H9 (cell line): ENCODE measurements at regions not wholly inside any gene's neighbourhood (a gene's known extent, or its start where the extent isn't known, plus 50 kb on each side); places are given as distances from the start of the nearest gene placed in this dataset.
A peak's percentile ranks its signal among the peaks of the same experiment; 100 is the strongest.

ENCODE experiments used
- DNase-seq: peaks from one replicate; pipeline ENCODE4 v3.0.0-alpha.2; 2017
- H2AFZ ChIP-seq: one replicate; pipeline ENCODE4 v1.6.1; 2013; ENCODE audit warnings: mild to moderate bottlenecking, low read length, control low read depth, moderate library complexity
- H2AK5ac ChIP-seq: 2 replicates; pipeline ENCODE4 v1.6.1; 2013; ENCODE audit warnings: low read length, control low read depth, mixed read lengths; ENCODE audit not compliant: insufficient read length
- H2BK120ac ChIP-seq: one replicate; pipeline ENCODE4 v1.6.1; 2013; ENCODE audit warnings: low read depth, mild to moderate bottlenecking, low read length, control low read depth, inconsistent platforms; ENCODE audit not compliant: poor library complexity, severe bottlenecking
- H2BK12ac ChIP-seq: 2 replicates; pipeline ENCODE4 v1.6.1; 2013; ENCODE audit warnings: low read length, control low read depth, mixed read lengths, low read depth; ENCODE audit not compliant: insufficient read length
- H2BK15ac ChIP-seq: 2 replicates; pipeline ENCODE4 v1.6.1; 2013; ENCODE audit warnings: low read depth, low read length, control low read depth
- H2BK20ac ChIP-seq: one replicate; pipeline ENCODE4 v1.6.1; 2013; ENCODE audit warnings: low read depth, mild to moderate bottlenecking, low read length, control low read depth, inconsistent platforms; ENCODE audit not compliant: poor library complexity, severe bottlenecking
- H2BK5ac ChIP-seq: 2 replicates; pipeline ENCODE4 v1.6.1; 2013; ENCODE audit warnings: low read length, control low read depth, mixed read lengths; ENCODE audit not compliant: insufficient read length
- H3K14ac ChIP-seq: 2 replicates; pipeline ENCODE4 v1.6.1; 2013; ENCODE audit warnings: low read length, control low read depth; ENCODE audit not compliant: insufficient read depth
- H3K18ac ChIP-seq: 2 replicates; pipeline ENCODE4 v1.6.1; 2013; ENCODE audit warnings: low read depth, mild to moderate bottlenecking, mixed read lengths, low read length, control low read depth; ENCODE audit not compliant: insufficient read length
- H3K23ac ChIP-seq: 2 replicates; pipeline ENCODE4 v1.6.1; 2013; ENCODE audit warnings: low read length, control low read depth, mixed read lengths, low read depth; ENCODE audit not compliant: insufficient read length
- H3K23me2 ChIP-seq: 2 replicates; pipeline ENCODE4 v1.6.1; 2013; ENCODE audit warnings: low read depth, mild to moderate bottlenecking, mixed read lengths, low read length, control low read depth; ENCODE audit not compliant: insufficient read length, poor library complexity, severe bottlenecking
- H3K27ac ChIP-seq: 2 replicates; pipeline ENCODE4 v1.5.1; 2013; ENCODE audit warnings: low read length, control low read depth, mixed read lengths, low read depth; ENCODE audit not compliant: insufficient read length
- H3K27me3 ChIP-seq: 2 replicates; pipeline ENCODE4 v1.6.1; 2013; ENCODE audit warnings: low read length, control low read depth, inconsistent platforms; ENCODE audit not compliant: insufficient read depth
- H3K4ac ChIP-seq: 2 replicates; pipeline ENCODE4 v1.6.1; 2013; ENCODE audit warnings: low read depth, mild to moderate bottlenecking, control low read depth, inconsistent platforms, low read length, moderate library complexity
- H3K4me1 ChIP-seq: 2 replicates; pipeline ENCODE4 v1.6.1; 2013; ENCODE audit warnings: low read length, control low read depth, inconsistent platforms; ENCODE audit not compliant: insufficient read depth
- H3K4me2 ChIP-seq: 2 replicates; pipeline ENCODE4 v1.6.1; 2013; ENCODE audit warnings: low read length, control low read depth, mixed read lengths; ENCODE audit not compliant: insufficient read length, insufficient read depth
- H3K56ac ChIP-seq: 2 replicates; pipeline ENCODE4 v1.6.1; 2013; ENCODE audit warnings: low read depth, mild to moderate bottlenecking, mixed read lengths, low read length, control low read depth; ENCODE audit not compliant: insufficient read length
- H3K79me1 ChIP-seq: 2 replicates; pipeline ENCODE4 v1.6.1; 2013; ENCODE audit warnings: low read depth, mild to moderate bottlenecking, moderate library complexity, low read length, control low read depth, inconsistent platforms; ENCODE audit not compliant: insufficient read depth, poor library complexity, severe bottlenecking
- H3K79me2 ChIP-seq: 2 replicates; pipeline ENCODE4 v1.6.1; 2013; ENCODE audit warnings: low read length, control low read depth, inconsistent platforms; ENCODE audit not compliant: insufficient read depth
- H3K9ac ChIP-seq: 2 replicates; pipeline ENCODE4 v1.6.1; 2013; ENCODE audit warnings: low read length, control low read depth, mixed read lengths; ENCODE audit not compliant: insufficient read length; ENCODE audit errors: extremely low read depth
- H3K9me3 ChIP-seq: one replicate; pipeline ENCODE4 v1.6.1; 2013; ENCODE audit warnings: low read depth, low read length, inconsistent platforms; ENCODE audit not compliant: control insufficient read depth
- H3T11ph ChIP-seq: one replicate; pipeline ENCODE4 v1.6.1; 2013; ENCODE audit warnings: mild to moderate bottlenecking, low read length, control low read depth, inconsistent platforms
- H4K20me1 ChIP-seq: one replicate; pipeline ENCODE4 v1.6.1; 2013; ENCODE audit not compliant: control insufficient read depth, insufficient read length, insufficient read depth
- H4K5ac ChIP-seq: 2 replicates; pipeline ENCODE4 v1.6.1; 2013; ENCODE audit warnings: low read depth, mild to moderate bottlenecking, mixed read lengths, low read length, control low read depth; ENCODE audit not compliant: insufficient read length
- H4K8ac ChIP-seq: replicated peaks from 2 replicates; pipeline ENCODE4 v1.6.1; 2013; ENCODE audit warnings: low read length, control low read depth, mixed read lengths, low read depth; ENCODE audit not compliant: insufficient read length
- H4K91ac ChIP-seq: 2 replicates; pipeline ENCODE4 v1.6.1; 2013; ENCODE audit warnings: low read depth, mild to moderate bottlenecking, moderate library complexity, mixed read lengths, low read length, control low read depth; ENCODE audit not compliant: insufficient read length
- H3K27ac Mint-ChIP-seq, 3 experiments: 2 replicates in 2 of 3; 3 replicates in 1 of 3; pipeline ENCODE4 v1.8.0; 2020 to 2021; ENCODE audit warnings: mixed read lengths in 3 of 3, mild to moderate bottlenecking in 1 of 3, moderate library complexity in 1 of 3
- H3K27me3 Mint-ChIP-seq: 2 replicates; pipeline ENCODE4 v1.8.0; 2021; ENCODE audit warnings: low read depth, mild to moderate bottlenecking, moderate library complexity, mixed read lengths
- H3K36me3 Mint-ChIP-seq, 3 experiments: 2 replicates in 2 of 3; 3 replicates in 1 of 3; pipeline ENCODE4 v1.8.0; 2020 to 2021; ENCODE audit warnings: low read depth in 3 of 3, mixed read lengths in 3 of 3; ENCODE audit not compliant: insufficient read depth in 1 of 3
- H3K4me1 Mint-ChIP-seq, 2 experiments: 2 replicates each; pipeline ENCODE4 v1.8.0; 2020; ENCODE audit warnings: mixed read lengths in 2 of 2
- H3K4me3 Mint-ChIP-seq, 2 experiments: 2 replicates in 1 of 2; 3 replicates in 1 of 2; pipeline ENCODE4 v1.8.0; 2020 to 2021; ENCODE audit warnings: mild to moderate bottlenecking in 2 of 2, mixed read lengths in 2 of 2, moderate library complexity in 1 of 2
- H3K9me3 Mint-ChIP-seq, 2 experiments: 2 replicates in 1 of 2; 3 replicates in 1 of 2; pipeline ENCODE4 v1.8.0; 2020; ENCODE audit warnings: mild to moderate bottlenecking in 2 of 2, mixed read lengths in 2 of 2, moderate library complexity in 1 of 2
- WGBS: extraction: QIAGEN DNeasy Blood & Tissue Kit; methylation state at CpG from one replicate; pipeline ENCODE4 v1.1.7; 2013; ENCODE audit warnings: missing lambda C conversion rate, low lambda C conversion rate, mixed read lengths; ENCODE audit not compliant: insufficient read length; ENCODE audit errors: extremely low coverage; 5-methylcytosine and 5-hydroxymethylcytosine counted together
- TF ChIP-seq, protein P1 (sequence below): fragments of 200-600 bp; sonication (generic); conservative IDR thresholded peaks from 3 replicates; pipeline ENCODE4 v1.8.0; 2021; ENCODE audit warnings: antibody characterized with exemption, mild to moderate bottlenecking

DNA sequence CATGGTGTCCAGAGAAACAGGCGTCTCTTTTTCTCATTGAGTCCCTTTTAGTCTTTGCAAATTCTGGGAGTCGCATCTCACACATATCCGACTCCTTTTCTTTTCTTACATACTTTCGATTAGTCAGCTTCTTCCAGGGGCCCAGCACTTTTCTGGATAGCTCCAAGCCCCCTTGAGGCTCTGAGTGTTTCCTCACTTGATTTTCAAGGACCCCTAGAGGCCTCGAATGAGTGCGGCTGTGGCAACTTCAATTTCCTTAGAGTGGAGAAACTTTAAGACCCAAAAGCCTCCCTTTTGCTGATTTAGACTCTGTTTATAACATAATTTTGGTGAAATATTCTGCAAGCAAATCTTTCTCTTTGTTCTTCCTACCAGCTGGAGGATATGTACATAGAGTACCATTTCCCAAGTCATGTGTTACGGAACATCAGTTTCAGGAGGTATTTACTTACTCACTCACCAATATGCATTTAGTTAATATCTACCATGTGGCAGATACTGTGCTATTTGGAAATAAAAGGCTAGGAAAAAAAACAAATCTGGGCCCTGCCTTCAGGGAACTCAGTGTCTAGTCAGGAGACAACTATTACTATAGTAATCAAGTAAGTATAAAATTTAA, 555.2 kb downstream of the REEP3 start:
- no peak overlapping the region for H3K4me2 ChIP-seq
- TF ChIP-seq, protein P1, sequence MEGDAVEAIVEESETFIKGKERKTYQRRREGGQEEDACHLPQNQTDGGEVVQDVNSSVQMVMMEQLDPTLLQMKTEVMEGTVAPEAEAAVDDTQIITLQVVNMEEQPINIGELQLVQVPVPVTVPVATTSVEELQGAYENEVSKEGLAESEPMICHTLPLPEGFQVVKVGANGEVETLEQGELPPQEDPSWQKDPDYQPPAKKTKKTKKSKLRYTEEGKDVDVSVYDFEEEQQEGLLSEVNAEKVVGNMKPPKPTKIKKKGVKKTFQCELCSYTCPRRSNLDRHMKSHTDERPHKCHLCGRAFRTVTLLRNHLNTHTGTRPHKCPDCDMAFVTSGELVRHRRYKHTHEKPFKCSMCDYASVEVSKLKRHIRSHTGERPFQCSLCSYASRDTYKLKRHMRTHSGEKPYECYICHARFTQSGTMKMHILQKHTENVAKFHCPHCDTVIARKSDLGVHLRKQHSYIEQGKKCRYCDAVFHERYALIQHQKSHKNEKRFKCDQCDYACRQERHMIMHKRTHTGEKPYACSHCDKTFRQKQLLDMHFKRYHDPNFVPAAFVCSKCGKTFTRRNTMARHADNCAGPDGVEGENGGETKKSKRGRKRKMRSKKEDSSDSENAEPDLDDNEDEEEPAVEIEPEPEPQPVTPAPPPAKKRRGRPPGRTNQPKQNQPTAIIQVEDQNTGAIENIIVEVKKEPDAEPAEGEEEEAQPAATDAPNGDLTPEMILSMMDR = peak; percentile 7; the same call in 2 of the 3 replicates
- H3K79me2 ChIP-seq = no peaks in the 10 kb centered on the region
- H2BK15ac ChIP-seq = no peak overlapping the region
- Mint-ChIP-seq H3K4me1 (no peaks in the 10 kb centered on the region), H3K27me3 (no peaks in the 10 kb centered on the region), H3K36me3 (no peaks in the 10 kb centered on the region; a peak in 1 of 7 replicates), H3K27ac (no peak overlapping the region), H3K9me3 (no peaks in the 10 kb centered on the region), H3K4me3 (no peak overlapping the region)
- H4K20me1 ChIP-seq = no peaks in the 10 kb centered on the region
- H3K18ac ChIP-seq = no peak overlapping the region
- no peaks in the 10 kb centered on the region for H3K4me1 ChIP-seq
- H3K27me3 ChIP-seq = no peaks in the 10 kb centered on the region
- H2BK5ac ChIP-seq = no peak overlapping the region
- no peak overlapping the region for H4K8ac ChIP-seq
- H3K9ac ChIP-seq = no peak overlapping the region
- H3K23me2 ChIP-seq = no peaks in the 10 kb centered on the region
- no peaks in the 10 kb centered on the region for H3K9me3 ChIP-seq
- H2AK5ac ChIP-seq = no peak overlapping the region
- no peak overlapping the region for H3T11ph ChIP-seq
- no CpG with 5 or more reads among the region's 7 CpGs for WGBS
- no peak overlapping the region for H2BK20ac ChIP-seq
- H3K79me1 ChIP-seq = no peaks in the 10 kb centered on the region
- no peak for DNase-seq
- H3K23ac ChIP-seq = no peak overlapping the region
- no peak overlapping the region for H3K14ac ChIP-seq
- no peak overlapping the region for H3K27ac ChIP-seq
- H4K91ac ChIP-seq = no peak overlapping the region
- H2BK120ac ChIP-seq = no peak overlapping the region
- H4K5ac ChIP-seq = no peak overlapping the region
- no peak overlapping the region for H3K4ac ChIP-seq
- no peak overlapping the region for H2BK12ac ChIP-seq
- H3K56ac ChIP-seq = no peak overlapping the region
- H2AFZ ChIP-seq = no peak overlapping the region
